Loucy (cell line): ENCODE measurements at regions not wholly inside any gene's neighbourhood (a gene's known extent, or its start where the extent isn't known, plus 50 kb on each side); places are given as distances from the start of the nearest gene placed in this dataset.

Experiments
- H2AFZ ChIP-seq: fragments of 200-600 bp; sonication (generic); 2 replicates; pipeline ENCODE4 v1.6.0; 2016; ENCODE audit warnings: antibody characterized with exemption, mild to moderate bottlenecking, low read length, moderate library complexity
- H3F3A ChIP-seq: fragments of 200-600 bp; 2 replicates; pipeline ENCODE4 v1.6.0; 2016; ENCODE audit warnings: antibody characterized with exemption, low read depth, mild to moderate bottlenecking
- H3K27me3 ChIP-seq: fragments of 200-600 bp; sonication (generic); 2 replicates; pipeline ENCODE4 v1.6.1; 2014; ENCODE audit warnings: low read length, mild to moderate bottlenecking; ENCODE audit not compliant: insufficient read depth, poor library complexity, severe bottlenecking
- H3K36me3 ChIP-seq: fragments of 200-600 bp; sonication (generic); 2 replicates; pipeline ENCODE4 v1.6.1; 2016; ENCODE audit warnings: low read length; ENCODE audit not compliant: insufficient read depth
- H3K4me1 ChIP-seq: fragments of 200-600 bp; sonication (generic); 2 replicates; pipeline ENCODE4 v1.5.1; 2014; ENCODE audit warnings: low read length, mild to moderate bottlenecking; ENCODE audit not compliant: insufficient read depth, poor library complexity, severe bottlenecking
- H3K4me2 ChIP-seq: fragments of 200-600 bp; sonication (generic); 2 replicates; pipeline ENCODE4 v1.6.0; 2014; ENCODE audit warnings: antibody characterized with exemption, low read length, low read depth, mild to moderate bottlenecking; ENCODE audit not compliant: poor library complexity, severe bottlenecking
- H3K4me3 ChIP-seq: fragments of 200-600 bp; sonication (generic); 2 replicates; pipeline ENCODE4 v1.5.1; 2014; ENCODE audit warnings: low read length, mild to moderate bottlenecking, mixed read lengths; ENCODE audit not compliant: poor library complexity, severe bottlenecking
- H3K79me2 ChIP-seq: fragments of 200-600 bp; sonication (generic); 2 replicates; pipeline ENCODE4 v1.6.1; 2014; ENCODE audit warnings: low read length; ENCODE audit not compliant: insufficient read depth
- H3K9ac ChIP-seq: fragments of 200-600 bp; sonication (generic); 2 replicates; pipeline ENCODE4 v1.6.0; 2014; ENCODE audit warnings: mild to moderate bottlenecking, low read depth, low read length, moderate library complexity; ENCODE audit not compliant: poor library complexity, severe bottlenecking
- H3K9me2 ChIP-seq: fragments of 200-600 bp; sonication (generic); replicated peaks from 2 replicates; pipeline ENCODE4 v1.6.1; 2016; ENCODE audit warnings: low read depth, low read length, mixed read lengths
- H3K9me3 ChIP-seq: fragments of 200-600 bp; sonication (generic); 2 replicates; pipeline ENCODE4 v1.6.1; 2014; ENCODE audit warnings: mild to moderate bottlenecking, antibody characterized with exemption, low read length, low read depth; ENCODE audit not compliant: insufficient read depth
- H4K20me1 ChIP-seq: fragments of 200-600 bp; sonication (generic); 2 replicates; pipeline ENCODE4 v1.6.0; 2014; ENCODE audit warnings: antibody characterized with exemption, low read length, mild to moderate bottlenecking; ENCODE audit not compliant: insufficient read depth, poor library complexity, severe bottlenecking
- CTCF ChIP-seq: fragments of 200-600 bp; sonication (generic); conservative IDR thresholded peaks from 2 replicates; pipeline ENCODE4 v1.5.1; 2014; ENCODE audit warnings: mild to moderate bottlenecking, antibody characterized with exemption, low read length
- EZH2phosphoT487 ChIP-seq: fragments of 200-600 bp; IDR thresholded peaks from 2 replicates; pipeline ENCODE4 v1.6.1; 2018; ENCODE audit warnings: antibody characterized with exemption, mild to moderate bottlenecking, moderate library complexity, borderline replicate concordance

GRCh38 chr17:14736631-14737030 lies 435.8 kb downstream of the HS3ST3B1 start:
- H3K9ac ChIP-seq: no peak overlapping the region
- TF ChIP-seq CTCF (no peak), EZH2phosphoT487 (no peak)
- no peak overlapping the region for H2AFZ ChIP-seq
- H3K4me2 ChIP-seq: no peak overlapping the region
- no peaks in the 10 kb centered on the region for H3K9me2 ChIP-seq
- H3K36me3 ChIP-seq: no peaks in the 10 kb centered on the region
- H3K4me1 ChIP-seq: no peaks in the 10 kb centered on the region
- no peaks in the 10 kb centered on the region for H3F3A ChIP-seq
- no peaks in the 10 kb centered on the region for H3K79me2 ChIP-seq
- no peaks in the 10 kb centered on the region for H3K27me3 ChIP-seq
- H3K4me3 ChIP-seq: no peak overlapping the region
- H3K9me3 ChIP-seq: no peaks in the 10 kb centered on the region; the same call in 1 of the 2 replicates
- no peaks in the 10 kb centered on the region for H4K20me1 ChIP-seq

GRCh38 chr17:14733376-14733775 lies 432.5 kb downstream of the HS3ST3B1 start:
- no peaks in the 10 kb centered on the region for H3K4me1 ChIP-seq
- no peaks in the 10 kb centered on the region for H3K79me2 ChIP-seq
- H4K20me1 ChIP-seq: no peaks in the 10 kb centered on the region
- H3K9me2 ChIP-seq: no peaks in the 10 kb centered on the region
- no peaks in the 10 kb centered on the region for H3K9me3 ChIP-seq
- TF ChIP-seq EZH2phosphoT487: no peak
- no peak for TF ChIP-seq CTCF
- no peak overlapping the region for H3K9ac ChIP-seq
- H3K36me3 ChIP-seq: no peaks in the 10 kb centered on the region
- no peak overlapping the region for H2AFZ ChIP-seq
- no peaks in the 10 kb centered on the region for H3F3A ChIP-seq
- H3K27me3 ChIP-seq: no peaks in the 10 kb centered on the region
- no peak overlapping the region for H3K4me3 ChIP-seq
- H3K4me2 ChIP-seq: no peak overlapping the region

- Histone ChIP-seq H4K20me1 (no peaks in the 10 kb centered on the region), H3F3A (no peaks in the 10 kb centered on the region), H3K9ac (no peak overlapping the region), H3K79me2 (no peaks in the 10 kb centered on the region), H3K4me3 (no peak overlapping the region), H3K27me3 (no peaks in the 10 kb centered on the region), H3K4me2 (no peak overlapping the region), H3K4me1 (no peaks in the 10 kb centered on the region), H3K36me3 (no peaks in the 10 kb centered on the region), H3K9me2 (no peaks in the 10 kb centered on the region), H3K9me3 (no peaks in the 10 kb centered on the region), H2AFZ (no peak overlapping the region)
- TF ChIP-seq EZH2phosphoT487 (no peak), CTCF (no peak)
Observed at GRCh38 chr17:14732211-14732610, 431.3 kb downstream of the HS3ST3B1 start.
